RWPE1 (cell line): ENCODE measurements at regions not wholly inside any gene's neighbourhood (a gene's known extent, or its start where the extent isn't known, plus 50 kb on each side); places are given as distances from the start of the nearest gene placed in this dataset.

Source experiments
- CTCF ChIA-PET: fragments of 350-600 bp; sonication (Branson Sonifier 250); formaldehyde crosslinking; extraction: SDS; loops from one replicate; lab custom pipeline; 2021; lab: Yijun Ruan, JAX
- POLR2A ChIA-PET: fragments of 400-600 bp; formaldehyde crosslinking; extraction: SDS; loops from one replicate; lab custom pipeline; 2020; ENCODE audit warnings: antibody characterized with exemption; ENCODE audit not compliant: low non-redundant PET; lab: Yijun Ruan, JAX
- DNase-seq: peaks from one replicate; pipeline ENCODE4 v3.0.0; 2012; ENCODE audit warnings: low spot score
- H3K27ac ChIP-seq: fragments of 450-650 bp; 2 replicates; pipeline ENCODE4 v1.5.1; 2017
- CTCF ChIP-seq: fragments of 450-650 bp; conservative IDR thresholded peaks from 2 replicates; pipeline ENCODE4 v1.5.1; 2017; ENCODE audit warnings: low read depth, mild to moderate bottlenecking

- DNase-seq = no peak
These were observed 211.4 kb downstream of the CCDC59 start for GRCh38 chr12:82146740-82147139.

GRCh38 chr12:82144505-82144904 lies 213.7 kb downstream of the CCDC59 start:
- POLR2A ChIA-PET = no interaction called here
- TF ChIP-seq CTCF = no peak
- H3K27ac ChIP-seq = no peak overlapping the region
- no peak for DNase-seq
- CTCF ChIA-PET = no interaction called here

More at GRCh38 chr12:82146740-82147139, 211.4 kb downstream of the CCDC59 start:
- no peak for TF ChIP-seq CTCF
- H3K27ac ChIP-seq = no peak overlapping the region
- ChIA-PET POLR2A (no interaction called here), CTCF (no interaction called here)

- POLR2A ChIA-PET = no interaction called here
- no peak for TF ChIP-seq CTCF
- no peak overlapping the region for H3K27ac ChIP-seq
- CTCF ChIA-PET = no interaction called here
- no peak for DNase-seq
These were observed 225.8 kb downstream of the CCDC59 start for GRCh38 chr12:82132390-82132789.

- ChIA-PET CTCF (no interaction called here), POLR2A (no interaction called here)
- no peak for DNase-seq
- no peak for TF ChIP-seq CTCF
- H3K27ac ChIP-seq = no peak overlapping the region
These were observed 227.4 kb downstream of the CCDC59 start for GRCh38 chr12:82130762-82131161.

- CTCF ChIA-PET = no interaction called here
These were observed 233.3 kb downstream of the CCDC59 start for GRCh38 chr12:82124711-82125380.

GRCh38 chr12:82121545-82121944 lies 236.6 kb downstream of the CCDC59 start:
- no peak for TF ChIP-seq CTCF
- CTCF ChIA-PET = no interaction called here

More at GRCh38 chr12:82124711-82125380, 233.3 kb downstream of the CCDC59 start:
- no peak for TF ChIP-seq CTCF
- POLR2A ChIA-PET = no interaction called here
- no peak for DNase-seq
- no peak overlapping the region for H3K27ac ChIP-seq

More at GRCh38 chr12:82121545-82121944, 236.6 kb downstream of the CCDC59 start:
- H3K27ac ChIP-seq = no peak overlapping the region
- no peak for DNase-seq
- POLR2A ChIA-PET = no interaction called here
